ENCODE measurements at regions not wholly inside any gene's neighbourhood (a gene's known extent, or its start where the extent isn't known, plus 50 kb on each side); places are given as distances from the start of the nearest gene placed in this dataset.
"Not testable (repeated sequence)": the region's sequence is repeated elsewhere in the genome, so short reads cannot be mapped to it uniquely, and the experiment has no call there.

DNA sequence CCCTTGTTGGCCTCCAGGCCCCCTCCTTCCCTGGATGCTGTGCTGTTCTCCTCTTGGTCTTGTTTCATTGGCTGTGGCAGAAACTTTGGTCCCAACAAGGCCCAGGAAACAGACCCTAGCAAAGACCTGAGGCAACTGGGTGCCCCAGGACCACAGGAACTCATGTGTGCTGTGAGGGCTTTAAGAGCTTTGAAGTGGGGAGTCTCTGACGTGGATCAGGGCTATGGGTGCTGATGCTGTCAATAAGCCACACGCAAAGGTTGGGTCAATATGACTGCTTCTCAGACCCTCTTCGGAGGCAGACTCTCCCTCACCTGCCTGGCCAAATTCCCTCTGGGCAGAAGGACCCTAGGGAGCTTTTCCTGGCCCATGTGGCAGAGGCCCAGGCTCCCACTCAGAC, 91.5 kb upstream of the MLN start:
- no peak for DNase-seq (ENCODE audit: low read depth in 2 of 2)

DNA sequence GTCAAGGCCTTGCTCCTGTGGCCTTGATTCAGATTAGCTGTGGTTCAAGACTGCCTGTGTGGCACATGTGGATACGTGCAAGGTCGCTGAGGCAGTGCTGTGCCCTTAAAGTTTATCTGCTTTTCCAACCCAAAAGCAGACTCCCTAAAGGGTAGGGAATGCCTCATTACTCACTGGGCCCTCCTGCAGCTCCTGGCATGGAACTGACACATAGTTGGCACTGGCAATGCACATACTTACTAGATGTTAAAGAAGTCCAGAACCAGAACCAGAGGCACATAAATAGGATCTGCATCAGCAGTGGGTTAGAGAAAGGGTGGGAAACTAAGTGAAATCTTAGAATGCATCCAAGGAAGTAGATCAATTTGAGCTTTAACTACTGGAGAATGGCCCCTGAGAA, 90.6 kb upstream of the MLN start:
- DNase-seq (ENCODE audit: low read depth in 2 of 2) = no peak

DNA sequence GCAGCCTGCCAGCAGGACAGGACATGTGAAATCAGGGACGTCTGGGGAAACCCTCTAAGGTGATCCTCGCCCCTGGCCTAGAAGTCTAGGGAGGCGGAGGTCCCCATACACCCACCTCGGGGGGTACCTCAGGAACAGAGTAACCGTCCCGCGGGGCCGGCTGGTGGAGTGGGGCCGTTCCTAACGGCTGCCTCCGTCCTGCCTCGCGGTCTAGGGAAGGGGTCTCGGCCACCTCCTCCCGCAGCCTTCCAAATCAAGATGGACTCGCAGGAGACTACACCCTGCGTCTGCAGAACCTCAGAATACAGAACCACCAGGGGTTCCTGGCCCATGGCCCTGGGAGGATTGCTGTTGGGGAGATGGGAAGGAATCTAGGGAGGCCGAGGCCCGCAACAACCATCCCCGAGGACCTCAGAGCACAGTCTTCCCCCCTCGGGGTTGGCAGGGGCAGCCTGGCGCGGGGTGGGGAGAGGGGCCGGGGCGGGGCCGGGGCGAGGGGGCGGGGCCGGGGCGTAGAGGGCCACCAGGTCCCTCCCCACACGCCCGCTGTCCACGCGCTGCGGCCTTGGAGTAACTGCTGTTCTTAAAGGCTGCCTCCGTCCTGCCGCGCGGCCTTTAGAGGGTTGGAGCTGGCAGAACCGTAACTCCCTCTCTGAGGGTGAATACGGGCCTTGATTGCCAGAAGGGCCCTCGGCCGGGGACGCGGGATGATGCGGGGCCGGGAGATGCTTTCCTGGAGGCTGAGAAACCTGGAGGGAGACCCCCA, 89.0 kb upstream of the MLN start:
- no peak for DNase-seq (ENCODE audit: low read depth in 2 of 2)

DNA sequence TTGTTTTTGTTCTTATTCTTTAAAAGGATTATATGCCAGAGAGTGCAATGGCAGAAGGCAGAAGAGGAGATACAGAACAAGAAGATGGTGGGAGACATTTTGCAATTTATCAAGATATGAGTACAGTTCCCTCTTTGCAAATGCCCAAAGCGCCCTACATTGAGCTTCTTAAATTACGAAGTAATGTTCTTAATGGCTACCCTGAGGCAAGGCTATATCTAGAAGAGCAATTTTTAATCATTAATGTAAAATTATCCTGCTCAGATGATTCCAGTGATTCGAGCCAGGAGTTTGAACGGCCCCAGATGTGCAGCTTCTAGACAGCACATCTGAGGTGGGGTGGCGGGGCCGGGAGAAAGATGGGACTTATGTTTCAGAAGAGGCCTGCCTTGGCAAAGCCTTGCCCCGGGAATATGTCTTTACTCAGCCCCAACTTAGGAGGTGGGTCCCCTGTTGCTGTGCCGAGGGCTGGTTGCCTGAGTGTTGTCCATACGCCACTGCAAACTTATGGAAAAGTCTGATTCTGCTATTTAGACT, 84.9 kb upstream of the MLN start:
- no peak for DNase-seq (ENCODE audit: low read depth in 2 of 2)

GRCh38 chr6:33888183-33888582, 84.4 kb upstream of the MLN start:
- DNase-seq (ENCODE audit: low read depth in 2 of 2) = no peak

GRCh38 chr6:33886673-33887144, 82.9 kb upstream of the MLN start:
- no peak for DNase-seq (ENCODE audit: low read depth in 2 of 2)

- DNase-seq (ENCODE audit: low read depth in 2 of 2) = no peak
Measured at GRCh38 chr6:33885132-33886057, 81.6 kb upstream of the MLN start.

- not testable (repeated sequence) for DNase-seq (ENCODE audit: low read depth in 2 of 2)
Measured at GRCh38 chr6:33883621-33884020, 79.8 kb upstream of the MLN start.

GRCh38 chr6:33882154-33882553, 78.4 kb upstream of the MLN start:
- DNase-seq (ENCODE audit: low read depth in 2 of 2) = no peak

GRCh38 chr6:33880766-33881165, 77.0 kb upstream of the MLN start:
- no peak for DNase-seq (ENCODE audit: low read depth in 2 of 2)

- no peak for DNase-seq (ENCODE audit: low read depth in 2 of 2)
Measured at GRCh38 chr6:33880104-33880678, 76.4 kb upstream of the MLN start.

DNA sequence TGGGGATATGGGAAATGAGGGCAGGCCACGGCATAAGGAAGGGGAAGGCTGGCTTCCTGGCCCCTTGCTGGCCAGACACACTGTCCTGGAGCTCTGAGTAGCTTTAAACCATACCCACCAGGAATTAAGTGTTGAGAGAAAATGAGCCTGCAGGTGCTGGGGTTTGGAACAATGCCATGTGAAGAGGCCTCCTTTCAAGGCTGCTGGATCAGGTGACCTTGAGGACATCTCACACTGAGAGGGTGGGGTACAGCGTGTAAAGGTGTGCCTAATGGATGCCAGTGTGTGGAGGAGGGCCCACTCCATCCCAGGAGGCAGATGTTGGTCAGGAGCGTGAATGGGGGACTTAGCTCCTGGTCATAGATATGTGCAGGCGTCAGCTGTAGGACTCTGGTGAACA, 74.8 kb upstream of the MLN start:
- no peak for DNase-seq (ENCODE audit: low read depth in 2 of 2)

DNA sequence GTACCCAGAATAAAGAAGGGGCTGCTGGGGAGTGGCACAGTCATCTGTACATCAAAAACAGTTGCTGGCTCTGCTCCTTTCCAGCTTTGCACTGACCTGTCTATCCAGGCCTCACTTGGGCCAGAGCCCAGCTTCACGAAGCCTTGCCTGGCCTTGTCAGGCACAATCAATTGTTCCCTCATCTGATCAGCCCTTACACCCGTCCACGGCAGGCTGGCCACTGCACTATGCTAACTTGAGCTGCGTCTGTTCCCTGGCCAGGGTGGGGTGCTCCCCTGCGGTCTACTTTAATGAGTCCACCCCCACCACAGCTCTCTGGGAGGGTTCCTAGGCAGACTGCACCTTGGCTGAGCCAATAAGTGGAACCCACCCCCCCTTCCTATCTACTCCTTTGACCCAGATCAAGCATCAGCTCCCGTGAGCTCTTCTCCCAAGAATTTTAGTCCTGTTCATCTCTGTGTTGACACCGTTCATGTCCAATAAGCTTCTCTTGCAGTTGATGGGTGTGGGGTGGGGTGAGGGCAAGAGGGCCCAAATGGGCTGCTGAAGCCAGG, 74.3 kb upstream of the MLN start:
- no peak for DNase-seq (ENCODE audit: low read depth in 2 of 2)

GRCh38 chr6:33875696-33876095, 71.9 kb upstream of the MLN start:
- DNase-seq (ENCODE audit: low read depth in 2 of 2) = no peak

DNA sequence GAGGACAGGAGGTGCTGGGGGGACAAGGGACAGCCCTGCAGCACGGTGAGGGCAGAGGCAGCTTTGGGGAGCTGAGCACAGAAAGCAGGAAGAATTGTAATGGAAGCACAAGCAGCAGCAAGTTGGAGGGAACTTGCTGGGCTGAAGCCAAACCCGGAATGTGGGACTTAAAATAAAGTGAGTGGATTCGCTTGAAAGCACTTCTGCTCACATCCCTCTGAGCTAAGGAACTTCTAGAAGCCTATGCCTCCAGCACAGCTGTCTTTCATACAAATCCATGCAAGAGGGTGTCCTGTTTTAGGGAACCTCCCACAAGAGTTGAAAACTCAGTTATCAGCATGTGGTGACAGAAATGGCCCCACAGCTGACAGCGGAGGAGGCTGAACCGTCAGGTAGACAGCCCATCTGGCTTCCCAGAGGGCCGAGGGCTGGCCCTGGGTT, 71.4 kb upstream of the MLN start:
- no peak for DNase-seq (ENCODE audit: low read depth in 2 of 2)

- DNase-seq (ENCODE audit: low read depth in 2 of 2) = no peak
Measured at GRCh38 chr6:33874136-33874760, 70.4 kb upstream of the MLN start.

DNA sequence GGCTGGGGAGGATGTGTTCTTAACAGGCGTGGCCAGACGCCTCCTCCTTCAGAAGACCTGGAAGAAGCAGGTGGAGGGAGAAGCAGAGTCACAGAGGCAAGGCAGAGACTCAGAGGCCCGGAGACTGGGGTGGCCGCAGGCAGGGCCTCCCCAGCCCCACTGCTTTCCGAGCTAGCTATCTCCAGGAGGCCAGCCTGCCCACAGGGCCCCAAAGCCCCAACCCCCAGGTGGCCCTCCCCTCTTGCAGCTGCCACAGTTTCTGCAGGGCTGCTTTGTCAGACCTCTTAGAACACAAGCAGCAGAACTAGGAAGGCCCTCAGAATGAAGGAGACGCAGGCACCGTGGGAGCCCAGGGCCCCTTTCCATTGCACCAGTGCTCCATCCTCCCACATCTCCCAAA, 69.0 kb upstream of the MLN start:
- DNase-seq (ENCODE audit: low read depth in 2 of 2) = no peak

DNA sequence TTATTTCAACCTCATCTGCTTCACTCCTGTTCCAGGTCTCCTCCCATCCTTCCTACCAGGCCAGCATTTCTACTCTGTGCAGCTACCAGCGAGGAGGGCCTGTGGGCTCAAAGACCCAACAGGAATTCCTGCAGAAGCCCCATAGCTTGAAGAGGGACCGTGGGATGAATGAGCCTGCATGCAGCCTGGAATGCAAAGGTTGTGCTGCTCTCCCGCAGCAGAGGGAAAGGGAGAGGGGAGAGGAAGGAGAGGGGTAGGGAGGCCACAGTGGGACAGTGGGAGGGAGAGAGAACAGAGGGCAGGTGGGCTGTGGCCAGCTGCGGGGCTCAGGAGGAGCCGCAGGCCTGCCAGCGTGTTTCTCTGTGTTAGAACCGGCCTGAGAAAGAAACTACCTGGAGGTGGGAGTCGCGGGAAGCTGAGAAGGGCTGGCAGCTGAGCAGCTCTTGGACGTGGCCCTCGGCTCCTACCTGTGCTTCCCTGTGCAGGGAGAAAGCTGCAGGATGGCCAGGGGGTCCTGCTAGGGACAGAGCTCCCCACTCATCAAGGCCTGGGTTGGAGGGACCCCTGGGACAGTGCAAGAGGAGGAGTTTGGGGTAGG, 66.1 kb upstream of the MLN start:
- DNase-seq (ENCODE audit: low read depth in 2 of 2) = no peak

GRCh38 chr6:33869121-33869520, 65.3 kb upstream of the MLN start:
- DNase-seq (ENCODE audit: low read depth in 2 of 2) = no peak

DNA sequence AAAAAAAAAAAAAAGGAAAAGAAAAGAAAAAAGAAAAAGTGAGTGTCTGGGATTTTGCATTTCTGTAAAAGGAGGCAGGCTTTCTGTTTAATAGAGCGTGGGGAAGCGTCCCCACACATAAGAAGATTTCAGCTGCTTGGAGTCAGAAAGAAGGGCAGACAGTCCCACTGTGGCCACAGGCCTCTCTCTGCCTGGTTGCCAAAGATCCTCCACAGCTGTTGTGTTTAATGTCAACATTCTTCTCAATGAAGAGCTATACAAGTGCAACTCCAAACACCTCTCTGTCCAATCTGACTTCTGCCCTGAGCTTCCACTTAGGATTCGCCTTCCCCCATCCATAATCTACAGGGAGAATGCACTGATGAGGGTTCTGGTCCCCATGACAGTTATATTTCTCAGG, 64.3 kb upstream of the MLN start:
- DNase-seq (ENCODE audit: low read depth in 2 of 2) = no peak

GRCh38 chr6:33865478-33866077, 61.8 kb upstream of the MLN start:
- DNase-seq (ENCODE audit: low read depth in 2 of 2) = no peak

Data from stimulated activated CD4-positive, alpha-beta T cell treated with anti-CD3 and anti-CD28 coated beads, Interleukin-15, amount 100 ng/mL, for 48 hours (primary cell).